HL-60 (cell line): ENCODE measurements at regions not wholly inside any gene's neighbourhood (a gene's known extent, or its start where the extent isn't known, plus 50 kb on each side); places are given as distances from the start of the nearest gene placed in this dataset.

Experiments
- CTCF ChIP-seq: IDR thresholded peaks from one replicate; pipeline ENCODE4 v1.5.1; 2011; ENCODE audit warnings: low read length, control low read depth, inconsistent platforms; ENCODE audit not compliant: insufficient read depth
- POLR2AphosphoS5 ChIP-seq: IDR thresholded peaks from 2 replicates; pipeline ENCODE4 v1.6.1; 2012; ENCODE audit warnings: low read depth

- TF ChIP-seq CTCF (no peak), POLR2AphosphoS5 (no peak)
Observed at GRCh38 chr3:166752214-166752613, 627.9 kb downstream of the ZBBX start.
